ENCODE measurements at regions not wholly inside any gene's neighbourhood (a gene's known extent, or its start where the extent isn't known, plus 50 kb on each side); places are given as distances from the start of the nearest gene placed in this dataset.

- TF ChIP-seq CTCF (IDR thresholded peaks at IDR 0.05; ENCODE audit: low read depth, low read length) (no peak), POLR2A (IDR thresholded peaks at IDR 0.05; ENCODE audit: extremely low read depth, insufficient read length) (no peak), MAX (IDR thresholded peaks at IDR 0.05; ENCODE audit: low read depth, low read length) (no peak), MYC (IDR thresholded peaks at IDR 0.05; ENCODE audit: low read depth, low read length) (no peak)
These were observed 103.6 kb upstream of the VEPH1 start for GRCh38 chr3:157606852-157607197.
